Mesenchymal stem cell (in vitro differentiated cells and primary cell): ENCODE measurements at regions not wholly inside any gene's neighbourhood (a gene's known extent, or its start where the extent isn't known, plus 50 kb on each side); places are given as distances from the start of the nearest gene placed in this dataset.

Source experiments
- DNase-seq: peaks from one replicate; pipeline ENCODE4 v3.0.0-alpha.2; 2013
- H2AFZ ChIP-seq: one replicate; pipeline ENCODE4 v1.6.1; 2013; ENCODE audit warnings: low read depth, mild to moderate bottlenecking, control low read depth, inconsistent platforms, low read length, moderate library complexity
- H2AK5ac ChIP-seq: 2 replicates; pipeline ENCODE4 v1.6.1; 2013; ENCODE audit warnings: low read length, moderate library complexity, mild to moderate bottlenecking, inconsistent platforms; ENCODE audit not compliant: severe bottlenecking
- H2BK120ac ChIP-seq: one replicate; pipeline ENCODE4 v1.6.1; 2013; ENCODE audit warnings: low read depth, mild to moderate bottlenecking, inconsistent platforms, low read length, moderate library complexity
- H2BK12ac ChIP-seq, 2 experiments: one replicate each; pipeline ENCODE4 v1.6.1; 2013; ENCODE audit warnings: inconsistent platforms in 2 of 2, low read length in 2 of 2, mild to moderate bottlenecking in 2 of 2, moderate library complexity in 2 of 2, control low read depth in 1 of 2
- H2BK15ac ChIP-seq: one replicate; pipeline ENCODE4 v1.6.1; 2013; ENCODE audit warnings: mild to moderate bottlenecking, low read depth, inconsistent platforms; ENCODE audit not compliant: poor library complexity, severe bottlenecking
- H2BK5ac ChIP-seq: 2 replicates; pipeline ENCODE4 v1.6.1; 2013; ENCODE audit warnings: low read depth, mild to moderate bottlenecking, low read length, control low read depth, inconsistent platforms; ENCODE audit not compliant: poor library complexity, severe bottlenecking
- H3K14ac ChIP-seq, 2 experiments: one replicate each; pipeline ENCODE4 v1.6.1; 2013; ENCODE audit warnings: inconsistent platforms in 2 of 2, low read length in 2 of 2, control low read depth in 1 of 2, mild to moderate bottlenecking in 1 of 2, moderate library complexity in 1 of 2
- H3K18ac ChIP-seq, 2 experiments: one replicate each; pipeline ENCODE4 v1.6.1; 2013; ENCODE audit warnings: inconsistent platforms in 2 of 2, low read length in 2 of 2, control low read depth in 1 of 2, low read depth in 1 of 2, mild to moderate bottlenecking in 1 of 2
- H3K23ac ChIP-seq, 2 experiments: one replicate each; pipeline ENCODE4 v1.6.1; 2013; ENCODE audit warnings: inconsistent platforms in 2 of 2, low read length in 2 of 2, mild to moderate bottlenecking in 2 of 2, moderate library complexity in 2 of 2, control low read depth in 1 of 2
- H3K27ac ChIP-seq: 2 replicates; pipeline ENCODE4 v1.5.1; 2013; ENCODE audit warnings: mild to moderate bottlenecking, moderate library complexity, low read length, control low read depth, inconsistent platforms; ENCODE audit not compliant: poor library complexity, severe bottlenecking
- H3K27me3 ChIP-seq, 2 experiments: 2 replicates each; pipeline versions ENCODE4 v1.6.1 to v1.7.0; 2013; ENCODE audit warnings: low read length in 2 of 2, mild to moderate bottlenecking in 2 of 2, moderate library complexity in 2 of 2, control low read depth in 1 of 2, inconsistent platforms in 1 of 2; ENCODE audit not compliant: control insufficient read depth in 1 of 2, insufficient read depth in 1 of 2
- H3K36me3 ChIP-seq, 2 experiments: 2 replicates each; pipeline versions ENCODE4 v1.6.1 to v1.7.0; 2013; ENCODE audit warnings: low read length in 2 of 2, control low read depth in 1 of 2, inconsistent platforms in 1 of 2, low read depth in 1 of 2, mild to moderate bottlenecking in 1 of 2; ENCODE audit not compliant: insufficient read depth in 2 of 2, control insufficient read depth in 1 of 2
- H3K4ac ChIP-seq, 2 experiments: one replicate each; pipeline ENCODE4 v1.6.1; 2013; ENCODE audit warnings: inconsistent platforms in 2 of 2, low read length in 2 of 2, mild to moderate bottlenecking in 2 of 2, moderate library complexity in 2 of 2, control low read depth in 1 of 2, low read depth in 1 of 2
- H3K4me1 ChIP-seq: 2 replicates; pipeline ENCODE4 v1.6.1; 2013; ENCODE audit warnings: low read depth, low read length, control low read depth; ENCODE audit not compliant: control insufficient read depth, insufficient read depth
- H3K4me2 ChIP-seq: 2 replicates; pipeline ENCODE4 v1.6.1; 2013; ENCODE audit warnings: low read length, mild to moderate bottlenecking, inconsistent platforms; ENCODE audit not compliant: poor library complexity, severe bottlenecking
- H3K4me3 ChIP-seq, 2 experiments: 2 replicates each; pipeline versions ENCODE4 v1.5.1 to v1.7.0; 2013; ENCODE audit warnings: low read length in 2 of 2, mild to moderate bottlenecking in 2 of 2, control low read depth in 1 of 2, low read depth in 1 of 2; ENCODE audit not compliant: insufficient read depth in 1 of 2
- H3K79me1 ChIP-seq: replicated peaks from 2 replicates; pipeline ENCODE4 v1.6.1; 2013; ENCODE audit warnings: mild to moderate bottlenecking, control low read depth, low read length, inconsistent platforms; ENCODE audit not compliant: poor library complexity, severe bottlenecking
- H3K9ac ChIP-seq: 2 replicates; pipeline ENCODE4 v1.7.0; 2013; ENCODE audit warnings: mild to moderate bottlenecking, low read length, moderate library complexity
- H3K9me3 ChIP-seq: 2 replicates; pipeline ENCODE4 v1.7.0; 2013; ENCODE audit warnings: mild to moderate bottlenecking, low read length; ENCODE audit not compliant: control insufficient read depth
- H4K8ac ChIP-seq: one replicate; pipeline ENCODE4 v1.6.1; 2013; ENCODE audit warnings: inconsistent platforms, mild to moderate bottlenecking, low read length, moderate library complexity
- H4K91ac ChIP-seq: one replicate; pipeline ENCODE4 v1.6.1; 2013; ENCODE audit warnings: mild to moderate bottlenecking, low read length, inconsistent platforms
- WGBS: methylation state at CpG from one replicate; pipeline ENCODE4 v1.1.7; 2013; ENCODE audit warnings: mixed read lengths; 5-methylcytosine and 5-hydroxymethylcytosine counted together

GRCh38 chr3:98662699-98663098, 69.3 kb upstream of the CPOX start:
- H3K23ac ChIP-seq: no peak overlapping the region
- H2BK120ac ChIP-seq: no peak overlapping the region
- no peak overlapping the region for H3K27ac ChIP-seq
- no peak overlapping the region for H2AFZ ChIP-seq
- 74% methylated on average over 4 of the region's 4 CpGs for WGBS
- no peak overlapping the region for H2BK15ac ChIP-seq
- no peak overlapping the region for H3K4me2 ChIP-seq
- no peak overlapping the region for H2AK5ac ChIP-seq
- no peak overlapping the region for H3K4me3 ChIP-seq
- no peak overlapping the region for H3K9ac ChIP-seq
- no peak overlapping the region for H2BK12ac ChIP-seq
- H3K9me3 ChIP-seq: no peaks in the 10 kb centered on the region
- no peak overlapping the region for H3K18ac ChIP-seq
- no peak overlapping the region for H4K8ac ChIP-seq
- no peak overlapping the region for H2BK5ac ChIP-seq
- no peaks in the 10 kb centered on the region for H3K36me3 ChIP-seq
- H3K79me1 ChIP-seq: no peaks in the 10 kb centered on the region
- no peak overlapping the region for H4K91ac ChIP-seq
- no peak for DNase-seq
- no peak overlapping the region for H3K14ac ChIP-seq
- H3K27me3 ChIP-seq: peaks cover 0 to 11% of the 10 kb centered on the region in 2 experiments
- no peak overlapping the region for H3K4ac ChIP-seq
- H3K4me1 ChIP-seq: no peaks in the 10 kb centered on the region

GRCh38 chr3:98670020-98670419, 76.6 kb upstream of the CPOX start:
- Histone ChIP-seq H3K4me1 (no peaks in the 10 kb centered on the region), H2BK12ac (no peak overlapping the region), H3K23ac (no peak overlapping the region), H3K27ac (no peak overlapping the region), H2BK5ac (no peak overlapping the region), H3K79me1 (no peaks in the 10 kb centered on the region), H3K4me3 (no peak overlapping the region), H3K18ac (no peak overlapping the region), H3K36me3 (no peaks in the 10 kb centered on the region), H3K9ac (no peak overlapping the region), H3K9me3 (no peaks in the 10 kb centered on the region), H3K14ac (no peak overlapping the region), H2BK15ac (no peak overlapping the region), H3K27me3 (no peaks in the 10 kb centered on the region), H2BK120ac (no peak overlapping the region), H4K8ac (no peak overlapping the region), H3K4me2 (no peak overlapping the region), H2AFZ (no peak overlapping the region), H3K4ac (no peak overlapping the region), H4K91ac (no peak overlapping the region), H2AK5ac (no peak overlapping the region)
- no peak for DNase-seq
- 82% methylated on average over 4 of the region's 4 CpGs for WGBS

- Histone ChIP-seq H3K36me3 (no peaks in the 10 kb centered on the region), H2BK5ac (no peak overlapping the region), H3K4ac (no peak overlapping the region), H3K27me3 (no peaks in the 10 kb centered on the region), H3K23ac (no peak overlapping the region), H3K18ac (no peak overlapping the region), H4K8ac (no peak overlapping the region), H2AFZ (no peak overlapping the region), H3K14ac (no peak overlapping the region), H3K27ac (no peak overlapping the region), H2BK120ac (no peak overlapping the region), H3K79me1 (no peaks in the 10 kb centered on the region), H3K9ac (no peak overlapping the region), H2AK5ac (no peak overlapping the region), H3K4me2 (no peak overlapping the region), H3K4me3 (no peak overlapping the region), H3K4me1 (no peaks in the 10 kb centered on the region), H4K91ac (no peak overlapping the region), H2BK15ac (no peak overlapping the region), H2BK12ac (no peak overlapping the region), H3K9me3 (no peaks in the 10 kb centered on the region)
- no CpG with 5 or more reads among the region's 2 CpGs for WGBS
- no peak for DNase-seq
Observed at GRCh38 chr3:98679986-98680385, 83.2 kb upstream of the ST3GAL6 start.

DNA sequence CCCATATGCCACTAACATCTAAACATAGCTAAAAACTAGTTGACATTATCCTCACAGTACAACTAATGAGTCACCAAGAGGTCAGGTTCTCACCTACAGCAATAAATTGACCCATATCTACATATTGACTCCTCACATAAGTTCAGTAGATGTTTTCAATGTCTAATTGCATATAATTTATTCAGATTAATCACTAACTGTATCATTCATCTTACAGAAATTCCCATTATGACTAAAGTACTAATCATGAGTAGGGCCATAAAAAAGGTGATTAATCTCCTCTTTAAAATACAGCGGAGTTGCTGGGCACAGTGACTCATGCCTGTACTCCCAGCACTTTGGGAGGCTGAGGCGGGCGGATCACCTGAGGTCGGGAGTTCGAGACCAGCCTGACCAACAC, 82.4 kb upstream of the ST3GAL6 start:
- H2AFZ ChIP-seq: no peak overlapping the region
- H3K9ac ChIP-seq: no peak overlapping the region
- no peaks in the 10 kb centered on the region for H3K9me3 ChIP-seq
- no peaks in the 10 kb centered on the region for H3K79me1 ChIP-seq
- no peak overlapping the region for H2BK120ac ChIP-seq
- no peaks in the 10 kb centered on the region for H3K36me3 ChIP-seq
- no peaks in the 10 kb centered on the region for H3K4me1 ChIP-seq
- H3K4me2 ChIP-seq: no peak overlapping the region
- H4K91ac ChIP-seq: no peak overlapping the region
- 89% methylated on average over 5 of the region's 5 CpGs for WGBS
- no peak overlapping the region for H3K18ac ChIP-seq
- H2BK15ac ChIP-seq: no peak overlapping the region
- H3K14ac ChIP-seq: no peak overlapping the region
- H2BK12ac ChIP-seq: no peak overlapping the region
- no peak for DNase-seq
- H3K27me3 ChIP-seq: no peaks in the 10 kb centered on the region
- H3K23ac ChIP-seq: no peak overlapping the region
- no peak overlapping the region for H3K27ac ChIP-seq
- no peak overlapping the region for H2AK5ac ChIP-seq
- no peak overlapping the region for H4K8ac ChIP-seq
- H3K4me3 ChIP-seq: no peak overlapping the region
- no peak overlapping the region for H3K4ac ChIP-seq
- H2BK5ac ChIP-seq: no peak overlapping the region
